PFSK-1 (cell line): ENCODE measurements at regions not wholly inside any gene's neighbourhood (a gene's known extent, or its start where the extent isn't known, plus 50 kb on each side); places are given as distances from the start of the nearest gene placed in this dataset.

Experiments
- FOXP2 ChIP-seq: optimal IDR thresholded peaks from 2 replicates; pipeline ENCODE3; 2011; ENCODE audit warnings: borderline replicate concordance, control low read depth, inconsistent platforms; ENCODE audit not compliant: insufficient read depth; ENCODE audit errors: extremely low read length, extremely low read depth
- POLR2AphosphoS5 ChIP-seq: IDR thresholded peaks from 2 replicates; pipeline ENCODE4 v1.6.1; 2012; ENCODE audit warnings: low read depth, mild to moderate bottlenecking, control low read depth, low read length, moderate library complexity
- REST ChIP-seq, 2 experiments: IDR thresholded peaks; 2 replicates each; pipeline versions ENCODE4 v1.6.1 to v1.8.0; 2011 to 2012; ENCODE audit warnings: low read depth in 2 of 2, low read length in 2 of 2, control low read depth in 1 of 2, inconsistent platforms in 1 of 2, mild to moderate bottlenecking in 1 of 2, moderate library complexity in 1 of 2; ENCODE audit not compliant: insufficient read depth in 1 of 2
- SIN3A ChIP-seq: IDR thresholded peaks from 2 replicates; pipeline ENCODE4 v1.6.1; 2012; ENCODE audit warnings: mild to moderate bottlenecking, low read length, moderate library complexity, borderline replicate concordance; ENCODE audit not compliant: insufficient read depth
- TAF1 ChIP-seq: IDR thresholded peaks from 2 replicates; pipeline ENCODE4 v1.6.1; 2012; ENCODE audit warnings: low read length, control low read depth, borderline replicate concordance; ENCODE audit not compliant: insufficient read depth

- TF ChIP-seq SIN3A (no peak), TAF1 (no peak), POLR2AphosphoS5 (no peak), REST (IDR thresholded peaks at IDR 0.05; ENCODE audit: insufficient read depth in 1 of 2, low read depth in 2 of 2, low read length in 2 of 2) (no peak), FOXP2 (no peak)
Observed at GRCh38 chr12:60012659-60013058, 416.8 kb downstream of the SLC16A7 start.

GRCh38 chr12:60014436-60014835 lies 418.6 kb downstream of the SLC16A7 start:
- no peak for TF ChIP-seq SIN3A
- no peak for TF ChIP-seq TAF1
- no peak for TF ChIP-seq POLR2AphosphoS5
- TF ChIP-seq REST (IDR thresholded peaks at IDR 0.05; ENCODE audit: insufficient read depth in 1 of 2, low read depth in 2 of 2, low read length in 2 of 2) = no peak
- TF ChIP-seq FOXP2 = no peak

- TF ChIP-seq SIN3A (no peak), REST (IDR thresholded peaks at IDR 0.05; ENCODE audit: insufficient read depth in 1 of 2, low read depth in 2 of 2, low read length in 2 of 2) (no peak), TAF1 (no peak), FOXP2 (no peak), POLR2AphosphoS5 (no peak)
Observed at GRCh38 chr12:60020068-60020467, 424.2 kb downstream of the SLC16A7 start.

- TF ChIP-seq REST (IDR thresholded peaks at IDR 0.05; ENCODE audit: insufficient read depth in 1 of 2, low read depth in 2 of 2, low read length in 2 of 2) (no peak), TAF1 (no peak), FOXP2 (no peak), SIN3A (no peak), POLR2AphosphoS5 (no peak)
Observed at GRCh38 chr12:60021235-60021634, 425.4 kb downstream of the SLC16A7 start.

GRCh38 chr12:60027266-60027665 lies 431.4 kb downstream of the SLC16A7 start:
- TF ChIP-seq FOXP2 (no peak), POLR2AphosphoS5 (no peak), TAF1 (no peak), SIN3A (no peak), REST (IDR thresholded peaks at IDR 0.05; ENCODE audit: insufficient read depth in 1 of 2, low read depth in 2 of 2, low read length in 2 of 2) (no peak)
